Activated B cell treated with CpG ODN at 0.5 μM for 24 hours (primary cell): ENCODE measurements at regions not wholly inside any gene's neighbourhood (a gene's known extent, or its start where the extent isn't known, plus 50 kb on each side); places are given as distances from the start of the nearest gene placed in this dataset.

ENCODE experiments used
- ATAC-seq: fragments of 200-7000 bp; cut with Tn5 transposase; one replicate; pipeline ENCODE4 v1.10.0; 2021; ENCODE audit warnings: low read depth, mild to moderate bottlenecking, moderate library complexity
- CTCF ChIA-PET: fragments of 350-600 bp; sonication (Branson Sonifier 250); formaldehyde crosslinking; loops from one replicate; lab custom pipeline; 2021; ENCODE audit warnings: antibody characterized with exemption; lab: Charles Lee
- POLR2A ChIA-PET: fragments of 350-600 bp; sonication (Branson Sonifier 250); formaldehyde crosslinking; loops from one replicate; lab custom pipeline; 2021; ENCODE audit warnings: antibody characterized with exemption; lab: Charles Lee
- DNase-seq: peaks from one replicate; pipeline ENCODE4 v3.0.0; 2022
- H3K27ac Mint-ChIP-seq: one replicate; pipeline ENCODE4 v1.8.0; 2020; ENCODE audit warnings: mixed read lengths
- H3K27me3 Mint-ChIP-seq: one replicate; pipeline ENCODE4 v1.8.0; 2021; ENCODE audit warnings: mixed read lengths
- H3K36me3 Mint-ChIP-seq: one replicate; pipeline ENCODE4 v1.8.0; 2021; ENCODE audit warnings: low read depth, mixed read lengths
- H3K4me1 Mint-ChIP-seq: one replicate; pipeline ENCODE4 v1.8.0; 2021; ENCODE audit warnings: mixed read lengths
- H3K4me3 Mint-ChIP-seq: one replicate; pipeline ENCODE4 v1.8.0; 2020; ENCODE audit warnings: mild to moderate bottlenecking, mixed read lengths
- H3K9me3 Mint-ChIP-seq: one replicate; pipeline ENCODE4 v1.8.0; 2020; ENCODE audit warnings: mixed read lengths
- intact Hi-C: fragments of 100-400 bp; cut with micrococcal nuclease; formaldehyde crosslinking; loops from one replicate; pipeline ENCODE4 v1.15.1; 2024
- TF ChIP-seq, protein P1 (sequence below): fragments of 200-600 bp; IDR thresholded peaks from one replicate; pipeline ENCODE4 v1.8.0; 2022; ENCODE audit warnings: antibody characterized with exemption, mild to moderate bottlenecking

DNA sequence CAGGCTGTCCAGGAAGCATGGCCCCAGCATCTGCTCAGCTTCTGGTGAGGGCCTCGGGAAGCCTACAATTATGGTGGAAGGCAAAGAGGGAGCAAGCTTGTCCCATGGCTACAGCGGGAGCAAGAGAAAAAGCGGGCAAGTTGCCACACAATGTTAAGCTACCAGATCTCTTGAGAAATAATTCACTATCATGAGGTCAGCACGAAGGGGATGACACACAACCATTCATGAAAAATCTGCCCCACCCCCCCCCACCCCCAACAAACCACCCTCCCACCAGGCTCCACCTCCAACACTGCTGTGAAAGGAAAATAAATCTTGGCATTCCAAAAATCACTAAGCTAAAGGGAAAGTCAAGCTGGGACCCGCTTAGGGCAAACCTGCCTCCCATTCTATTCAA lies 545.8 kb upstream of the NRP1 start:
- H3K27ac Mint-ChIP-seq, result no peak overlapping the region
- H3K4me1 Mint-ChIP-seq, result no peaks in the 10 kb centered on the region
- ChIA-PET CTCF (no interaction called here), POLR2A (no interaction called here)
- intact Hi-C loops, result no loop called here
- DNase-seq (no peak), ATAC-seq (no peak)
- H3K27me3 Mint-ChIP-seq, result no peaks in the 10 kb centered on the region
- no peak overlapping the region for H3K4me3 Mint-ChIP-seq
- no peaks in the 10 kb centered on the region for H3K36me3 Mint-ChIP-seq
- TF ChIP-seq, protein P1, sequence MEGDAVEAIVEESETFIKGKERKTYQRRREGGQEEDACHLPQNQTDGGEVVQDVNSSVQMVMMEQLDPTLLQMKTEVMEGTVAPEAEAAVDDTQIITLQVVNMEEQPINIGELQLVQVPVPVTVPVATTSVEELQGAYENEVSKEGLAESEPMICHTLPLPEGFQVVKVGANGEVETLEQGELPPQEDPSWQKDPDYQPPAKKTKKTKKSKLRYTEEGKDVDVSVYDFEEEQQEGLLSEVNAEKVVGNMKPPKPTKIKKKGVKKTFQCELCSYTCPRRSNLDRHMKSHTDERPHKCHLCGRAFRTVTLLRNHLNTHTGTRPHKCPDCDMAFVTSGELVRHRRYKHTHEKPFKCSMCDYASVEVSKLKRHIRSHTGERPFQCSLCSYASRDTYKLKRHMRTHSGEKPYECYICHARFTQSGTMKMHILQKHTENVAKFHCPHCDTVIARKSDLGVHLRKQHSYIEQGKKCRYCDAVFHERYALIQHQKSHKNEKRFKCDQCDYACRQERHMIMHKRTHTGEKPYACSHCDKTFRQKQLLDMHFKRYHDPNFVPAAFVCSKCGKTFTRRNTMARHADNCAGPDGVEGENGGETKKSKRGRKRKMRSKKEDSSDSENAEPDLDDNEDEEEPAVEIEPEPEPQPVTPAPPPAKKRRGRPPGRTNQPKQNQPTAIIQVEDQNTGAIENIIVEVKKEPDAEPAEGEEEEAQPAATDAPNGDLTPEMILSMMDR, result no peak
- peaks cover 8% of the 10 kb centered on the region for H3K9me3 Mint-ChIP-seq

DNA sequence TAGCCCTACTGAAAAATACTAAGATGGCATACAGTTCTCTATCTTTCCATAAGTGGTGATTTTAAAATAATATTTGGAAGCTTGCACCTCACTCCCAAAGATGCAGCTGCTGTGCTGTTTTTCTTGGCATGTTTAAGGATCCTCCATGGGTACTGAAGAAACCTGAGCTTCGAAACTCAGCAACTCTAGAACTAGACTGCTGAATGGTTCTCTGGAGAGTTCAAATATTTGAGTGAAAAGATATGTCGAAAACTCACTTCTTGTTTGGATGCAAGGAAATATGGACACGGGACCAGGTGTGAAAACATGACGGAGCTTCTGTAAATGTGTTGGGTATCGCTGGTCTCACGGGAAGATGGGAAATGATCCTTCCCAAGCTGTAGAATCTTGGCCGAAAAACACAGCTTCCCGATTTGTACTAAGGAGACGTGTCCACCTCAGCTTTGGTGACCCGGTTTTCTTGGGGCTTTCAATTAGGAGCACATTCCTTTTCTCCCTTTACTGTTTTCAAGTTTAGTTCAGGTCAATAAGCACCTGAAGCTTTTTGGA lies 543.8 kb upstream of the NRP1 start:
- intact Hi-C loops, result no loop called here
- DNase-seq, result no peak
- H3K4me3 Mint-ChIP-seq, result no peak overlapping the region
- TF ChIP-seq, protein P1, result no peak
- no peak for ATAC-seq
- POLR2A ChIA-PET, result no interaction called here
- H3K27ac Mint-ChIP-seq, result no peak overlapping the region
- no peaks in the 10 kb centered on the region for H3K27me3 Mint-ChIP-seq
- peaks cover 8% of the 10 kb centered on the region for H3K9me3 Mint-ChIP-seq
- CTCF ChIA-PET, result no interaction called here
- no peaks in the 10 kb centered on the region for H3K36me3 Mint-ChIP-seq
- H3K4me1 Mint-ChIP-seq, result no peaks in the 10 kb centered on the region

DNA sequence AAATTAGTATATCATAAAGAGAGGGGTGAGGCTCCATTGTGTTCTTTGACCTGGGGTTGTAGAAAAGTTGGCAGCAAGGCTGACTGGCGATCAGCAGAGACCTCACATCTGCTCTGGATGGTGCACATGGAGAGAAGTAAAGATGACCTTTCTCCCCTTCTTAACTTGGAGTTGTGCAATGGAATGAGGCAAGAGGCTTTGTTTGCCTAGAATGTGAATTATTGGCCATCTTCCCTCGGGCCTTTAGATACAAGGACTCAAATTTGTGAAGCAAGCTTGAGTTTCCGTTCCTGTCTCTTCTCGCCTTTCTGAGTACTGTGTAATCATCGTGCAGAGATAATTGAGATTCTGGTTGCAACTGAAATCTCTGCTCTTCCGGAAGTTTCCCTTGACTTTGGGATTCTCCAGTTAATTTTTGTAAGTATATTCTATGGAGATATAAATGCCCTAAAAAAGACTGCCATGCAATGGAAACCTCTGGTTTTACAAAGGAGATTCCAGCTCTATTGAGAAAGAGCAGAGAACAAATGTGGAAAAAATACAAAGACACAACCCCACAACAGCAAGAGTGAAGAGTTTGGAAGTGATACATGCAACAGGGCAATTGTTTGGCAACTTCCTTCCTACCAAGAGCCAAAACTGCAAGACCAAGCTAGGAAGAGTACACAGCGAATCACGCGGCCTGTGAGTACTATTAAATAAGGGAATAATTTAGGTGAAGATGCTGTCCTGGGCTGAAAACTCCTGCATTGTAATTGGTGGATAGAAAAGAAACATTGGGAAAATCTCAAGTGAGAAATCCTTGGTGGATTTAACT lies 542.3 kb upstream of the NRP1 start:
- CTCF ChIA-PET, result no interaction called here
- peaks cover 8% of the 10 kb centered on the region for H3K9me3 Mint-ChIP-seq
- TF ChIP-seq, protein P1, result no peak
- no peaks in the 10 kb centered on the region for H3K36me3 Mint-ChIP-seq
- no peak for DNase-seq
- no peak overlapping the region for H3K27ac Mint-ChIP-seq
- H3K27me3 Mint-ChIP-seq, result no peaks in the 10 kb centered on the region
- no peak for ATAC-seq
- intact Hi-C loops, result no loop called here
- no peak overlapping the region for H3K4me3 Mint-ChIP-seq
- no peaks in the 10 kb centered on the region for H3K4me1 Mint-ChIP-seq
- POLR2A ChIA-PET, result no interaction called here

DNA sequence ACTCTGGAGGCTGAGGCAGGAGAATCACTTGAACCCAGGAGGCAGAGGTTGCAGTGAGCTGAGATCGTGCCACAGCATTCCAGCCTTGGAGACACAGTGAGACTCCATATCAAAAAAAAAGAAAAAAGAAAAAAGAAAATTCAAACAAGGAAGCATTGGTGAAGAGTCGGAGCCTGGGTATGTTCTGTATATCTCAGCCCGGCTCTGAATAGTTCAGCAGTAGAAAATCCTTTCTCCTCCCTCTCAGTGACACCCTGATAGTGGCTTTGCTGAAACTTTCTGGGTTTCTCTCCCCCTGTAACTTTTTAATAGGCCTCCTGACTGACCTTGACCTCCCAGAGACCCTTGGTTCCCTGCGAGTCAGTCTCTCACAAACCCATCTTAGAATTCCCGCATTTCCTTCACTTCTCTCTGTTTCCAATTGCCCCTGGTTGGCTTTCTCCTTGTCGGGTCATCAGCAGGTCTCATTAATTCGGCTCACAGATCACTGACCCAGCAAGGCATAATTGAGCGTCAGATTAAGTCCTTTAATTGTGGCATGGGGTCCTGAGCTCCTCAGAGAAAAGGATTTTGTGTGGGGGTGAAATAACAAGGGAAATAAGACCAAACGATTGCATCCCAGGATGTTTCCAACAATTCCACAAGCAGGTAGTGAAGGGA lies 541.6 kb upstream of the NRP1 start:
- DNase-seq (no peak), ATAC-seq (no peak)
- Mint-ChIP-seq H3K4me1 (no peaks in the 10 kb centered on the region), H3K27ac (no peak overlapping the region), H3K4me3 (no peak overlapping the region), H3K27me3 (no peaks in the 10 kb centered on the region), H3K36me3 (no peaks in the 10 kb centered on the region), H3K9me3 (peaks cover 6% of the 10 kb centered on the region)
- CTCF ChIA-PET, result no interaction called here
- intact Hi-C loops, result no loop called here
- POLR2A ChIA-PET, result no interaction called here
- TF ChIP-seq, protein P1, result no peak
